DMS 273 treated with DMSO at 0.1 percent for 48 hours (cell line): ENCODE measurements at regions not wholly inside any gene's neighbourhood (a gene's known extent, or its start where the extent isn't known, plus 50 kb on each side); places are given as distances from the start of the nearest gene placed in this dataset.

Experiments used
- DNase-seq: peaks from one replicate; lab custom pipeline; 2025; lab: John Stamatoyannopoulos, UW

DNA sequence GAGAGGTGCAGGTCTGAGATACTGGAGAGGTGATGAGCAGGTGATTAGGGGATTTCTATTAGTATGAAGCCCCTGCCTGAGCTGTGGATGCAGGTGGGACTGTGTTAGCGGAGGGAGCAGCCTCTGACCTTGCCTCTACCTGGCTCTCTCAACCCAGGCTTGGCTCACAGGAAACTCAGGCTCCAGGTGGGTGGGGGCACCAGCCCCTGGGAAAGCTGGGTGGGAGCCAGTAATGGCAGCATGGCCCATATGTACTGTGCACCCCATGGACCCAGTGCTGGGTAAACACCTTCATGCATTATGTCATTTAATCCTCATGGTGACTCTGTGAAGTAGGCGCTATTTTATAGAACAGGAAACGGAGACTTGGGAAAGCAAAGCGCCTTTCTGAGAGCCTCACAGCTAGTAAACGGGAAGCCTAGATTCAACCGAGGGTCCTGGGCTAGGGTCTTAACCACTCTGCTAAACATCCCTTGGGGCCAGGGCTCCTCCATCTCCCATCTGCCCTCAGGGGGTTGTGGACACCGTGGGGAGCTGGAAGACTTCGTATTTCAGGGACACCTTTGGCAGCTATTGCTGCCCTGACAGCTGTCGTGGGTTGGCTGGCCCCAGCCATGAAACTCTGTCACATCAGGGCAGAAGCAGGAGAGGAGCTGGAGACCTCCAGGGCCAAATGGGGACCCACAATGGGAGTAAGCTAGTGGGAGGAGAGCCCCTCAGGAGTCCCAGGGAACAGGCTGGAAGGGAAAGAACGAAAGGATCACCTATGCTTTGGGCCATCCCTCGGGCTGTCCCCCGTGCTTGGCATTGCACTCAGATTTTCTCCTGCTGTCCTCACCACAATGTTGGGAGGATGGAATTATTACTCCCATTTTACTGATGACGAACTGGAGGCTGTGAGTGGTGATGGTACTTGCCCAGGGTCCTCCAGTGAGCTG is 59.6 kb upstream of the CSF3R start:
- DNase-seq: no peak

DNA sequence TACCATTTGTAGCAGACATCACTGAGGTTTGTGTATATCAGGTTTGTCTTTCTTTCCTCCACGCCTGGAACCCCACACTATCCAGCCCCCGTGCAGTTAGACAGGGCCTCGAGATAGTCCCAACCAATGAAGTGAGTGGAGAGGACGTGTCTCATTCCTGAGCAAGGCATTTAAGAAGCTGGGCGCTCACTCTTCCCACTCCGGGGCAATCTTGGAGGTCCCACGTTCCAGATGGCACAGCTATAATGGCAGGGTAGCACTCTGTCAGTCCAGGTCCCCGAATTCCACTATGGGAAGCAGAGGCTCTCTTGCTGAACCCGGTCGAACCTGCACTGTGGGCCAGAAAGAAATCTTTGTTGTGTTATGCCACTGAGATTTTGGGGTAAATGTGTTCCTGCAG is 57.3 kb upstream of the CSF3R start:
- no peak for DNase-seq

DNA sequence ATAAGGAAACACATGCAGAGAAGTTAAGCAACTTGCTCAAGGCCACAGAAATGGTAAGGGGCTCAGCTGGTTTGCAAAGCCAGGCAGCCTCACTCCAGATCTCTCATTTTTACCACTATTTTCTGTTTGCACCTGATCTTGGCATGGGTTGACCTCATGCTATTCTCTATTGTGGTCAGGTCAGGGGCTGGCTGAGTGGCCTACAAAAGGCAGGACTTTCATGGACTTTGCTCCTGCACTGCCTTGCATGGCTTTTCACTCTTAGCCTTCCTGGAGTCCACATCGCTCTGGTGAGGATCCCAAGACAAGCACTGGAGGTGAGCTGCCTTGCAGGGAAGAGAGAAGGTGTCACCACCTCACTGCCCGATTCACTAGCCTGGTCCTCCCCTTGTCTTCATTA is 56.8 kb upstream of the CSF3R start:
- DNase-seq: no peak

DNA sequence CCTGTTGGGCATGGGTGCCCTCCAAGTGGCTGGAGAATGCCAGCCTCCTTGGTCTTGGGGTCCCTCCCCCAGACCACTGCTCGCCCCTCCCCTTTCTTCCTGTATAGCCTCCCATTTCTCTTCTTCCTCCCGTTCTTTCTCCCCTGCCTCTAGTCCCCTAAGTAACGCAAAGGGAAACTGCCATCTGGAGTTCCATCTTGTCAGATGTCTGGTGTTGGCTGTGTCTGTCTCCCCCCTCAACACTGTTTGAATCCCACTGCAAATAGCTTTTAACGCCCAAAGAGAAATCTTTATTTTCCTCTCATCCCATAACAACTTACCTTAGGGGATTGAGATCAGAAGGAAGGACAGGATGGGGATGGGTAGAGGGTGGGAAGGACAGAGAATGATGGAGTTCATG is 55.3 kb upstream of the CSF3R start:
- no peak for DNase-seq

DNA sequence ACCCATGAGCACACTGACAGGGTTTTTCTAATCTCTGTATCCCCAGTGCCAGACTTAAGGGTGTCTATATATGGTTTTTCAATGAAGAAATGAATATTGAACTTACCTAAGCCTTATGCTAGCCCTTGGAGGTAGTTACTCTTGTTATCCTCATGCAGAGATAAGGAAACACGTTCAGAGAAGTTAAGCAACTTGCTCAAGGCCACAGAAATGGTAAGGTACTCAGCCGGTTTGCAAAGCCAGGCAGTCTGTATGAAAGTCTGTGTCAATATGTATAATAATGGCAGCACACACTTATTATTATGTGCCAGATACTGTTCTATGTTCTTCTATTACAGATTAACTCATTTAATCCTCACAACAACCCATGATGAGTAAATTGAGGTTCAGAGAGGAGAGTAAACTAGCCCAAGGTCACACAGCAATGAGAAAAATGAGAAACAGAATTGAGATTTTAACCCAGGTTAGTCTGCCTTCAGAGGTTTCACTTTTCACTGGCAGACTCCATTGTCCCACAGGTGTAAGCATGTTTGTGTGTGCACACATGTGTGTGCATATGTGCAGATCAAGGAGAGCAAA is 54.6 kb upstream of the CSF3R start:
- DNase-seq: no peak

DNA sequence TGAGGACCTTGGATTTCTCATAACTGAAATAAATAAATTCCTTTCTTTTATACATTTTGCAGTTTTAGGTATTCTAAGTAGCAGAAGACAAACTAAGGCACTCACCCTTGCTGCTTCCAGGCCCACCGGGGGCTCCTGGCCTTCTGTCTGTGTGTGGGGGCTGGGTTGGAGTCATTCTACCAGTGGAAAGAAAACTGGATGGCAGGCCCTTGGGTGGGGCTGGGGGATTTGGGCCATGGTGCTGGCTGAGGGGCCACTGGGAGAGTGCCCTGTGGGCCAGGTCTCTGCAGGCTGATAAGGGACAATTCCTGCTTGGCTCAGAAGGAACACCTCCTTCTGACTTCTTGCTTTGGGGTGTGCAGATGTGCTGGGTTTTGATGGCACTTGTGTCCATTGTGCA is 54.0 kb upstream of the CSF3R start:
- no peak for DNase-seq

DNA sequence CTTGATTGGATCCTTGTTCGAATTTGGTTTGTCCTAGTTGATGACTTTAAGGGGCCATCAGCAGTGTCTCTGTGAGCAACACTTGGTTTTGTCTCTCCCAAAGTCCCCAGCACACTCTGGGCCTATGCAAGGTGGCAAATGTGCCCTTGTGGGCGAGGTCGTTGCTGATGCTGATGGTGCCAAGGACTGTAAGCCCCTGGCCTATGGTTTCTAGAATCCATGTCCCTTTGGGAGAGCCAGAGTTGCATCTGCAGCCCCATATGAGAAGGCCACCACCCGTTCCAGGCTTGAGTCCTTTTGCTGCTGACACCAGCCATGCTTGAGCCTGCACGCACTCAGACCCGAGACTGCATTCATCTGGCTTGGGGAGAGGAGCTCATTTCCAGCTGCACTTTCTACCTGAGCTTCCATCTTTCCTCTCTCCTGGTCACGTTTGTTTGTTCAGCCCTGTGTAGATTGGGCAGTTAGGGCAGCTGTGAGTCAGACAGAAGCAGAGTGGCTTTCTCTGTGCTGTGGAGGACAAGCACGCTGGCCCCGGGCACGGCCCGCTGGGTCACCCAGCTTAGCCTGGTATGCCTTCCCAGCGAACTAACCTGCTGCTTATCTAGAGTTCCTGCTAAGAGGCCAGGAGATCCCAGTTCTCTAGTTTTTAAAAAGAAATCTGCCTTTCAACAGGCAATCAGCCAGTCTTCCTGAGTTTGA is 52.1 kb upstream of the CSF3R start:
- no peak for DNase-seq

DNA sequence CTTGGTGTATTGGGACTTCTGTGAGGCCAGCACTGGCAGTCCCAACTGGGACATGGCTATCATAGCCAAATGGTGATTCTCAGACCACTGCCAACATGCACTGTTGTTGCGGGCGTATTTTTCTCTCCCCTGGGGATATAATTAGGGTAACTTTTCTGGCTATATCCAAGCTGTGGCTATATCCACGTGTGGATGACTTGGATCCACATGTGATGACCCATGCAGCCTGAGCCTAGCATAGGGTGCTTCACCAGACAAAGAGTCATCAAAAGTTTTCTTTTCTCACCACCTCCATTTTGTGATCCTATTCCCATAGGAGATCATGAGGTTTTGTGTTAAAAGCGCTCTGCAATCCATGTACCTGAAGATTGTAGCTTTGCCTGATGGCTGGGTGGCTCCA is 51.2 kb upstream of the CSF3R start:
- DNase-seq: no peak

DNA sequence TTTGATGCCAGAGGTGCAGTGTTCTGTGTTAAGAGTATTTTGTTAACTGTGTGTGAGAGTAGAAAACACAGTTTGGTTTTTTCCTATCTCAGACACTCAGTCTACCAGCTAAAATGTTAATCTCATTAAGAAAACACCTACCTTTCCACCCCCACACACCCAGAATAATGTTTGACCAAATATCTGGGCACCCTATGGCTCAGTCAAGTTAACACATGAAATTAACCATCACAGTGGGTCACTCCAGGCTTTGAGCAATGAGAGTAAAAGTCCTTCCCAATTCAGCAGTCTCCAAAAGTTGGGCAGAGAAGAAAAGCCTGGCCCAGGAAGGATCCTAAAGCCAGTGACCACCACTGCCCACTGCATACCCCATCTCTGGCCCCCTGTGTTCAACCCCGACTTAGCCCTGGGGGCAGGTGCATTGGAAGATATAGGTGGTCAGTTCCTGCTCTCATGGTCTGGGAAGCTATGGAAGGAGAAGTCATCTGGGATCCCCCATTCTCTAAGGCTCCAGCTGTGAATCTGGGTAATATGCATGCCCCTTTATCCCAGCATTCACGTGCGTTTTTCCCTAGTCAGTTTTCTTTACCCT is 50.2 kb upstream of the CSF3R start:
- DNase-seq: no peak
